H9 (cell line): ENCODE measurements at regions not wholly inside any gene's neighbourhood (a gene's known extent, or its start where the extent isn't known, plus 50 kb on each side); places are given as distances from the start of the nearest gene placed in this dataset.

Experiments
- DNase-seq: peaks from one replicate; pipeline ENCODE4 v3.0.0-alpha.2; 2017
- H2AFZ ChIP-seq: one replicate; pipeline ENCODE4 v1.6.1; 2013; ENCODE audit warnings: mild to moderate bottlenecking, low read length, control low read depth, moderate library complexity
- H2AK5ac ChIP-seq: 2 replicates; pipeline ENCODE4 v1.6.1; 2013; ENCODE audit warnings: low read length, control low read depth, mixed read lengths; ENCODE audit not compliant: insufficient read length
- H2BK120ac ChIP-seq: one replicate; pipeline ENCODE4 v1.6.1; 2013; ENCODE audit warnings: low read depth, mild to moderate bottlenecking, low read length, control low read depth, inconsistent platforms; ENCODE audit not compliant: poor library complexity, severe bottlenecking
- H2BK12ac ChIP-seq: 2 replicates; pipeline ENCODE4 v1.6.1; 2013; ENCODE audit warnings: low read length, control low read depth, mixed read lengths, low read depth; ENCODE audit not compliant: insufficient read length
- H2BK15ac ChIP-seq: 2 replicates; pipeline ENCODE4 v1.6.1; 2013; ENCODE audit warnings: low read depth, low read length, control low read depth
- H2BK20ac ChIP-seq: one replicate; pipeline ENCODE4 v1.6.1; 2013; ENCODE audit warnings: low read depth, mild to moderate bottlenecking, low read length, control low read depth, inconsistent platforms; ENCODE audit not compliant: poor library complexity, severe bottlenecking
- H2BK5ac ChIP-seq: 2 replicates; pipeline ENCODE4 v1.6.1; 2013; ENCODE audit warnings: low read length, control low read depth, mixed read lengths; ENCODE audit not compliant: insufficient read length
- H3K14ac ChIP-seq: 2 replicates; pipeline ENCODE4 v1.6.1; 2013; ENCODE audit warnings: low read length, control low read depth; ENCODE audit not compliant: insufficient read depth
- H3K18ac ChIP-seq: 2 replicates; pipeline ENCODE4 v1.6.1; 2013; ENCODE audit warnings: low read depth, mild to moderate bottlenecking, mixed read lengths, low read length, control low read depth; ENCODE audit not compliant: insufficient read length
- H3K23ac ChIP-seq: 2 replicates; pipeline ENCODE4 v1.6.1; 2013; ENCODE audit warnings: low read length, control low read depth, mixed read lengths, low read depth; ENCODE audit not compliant: insufficient read length
- H3K23me2 ChIP-seq: 2 replicates; pipeline ENCODE4 v1.6.1; 2013; ENCODE audit warnings: low read depth, mild to moderate bottlenecking, mixed read lengths, low read length, control low read depth; ENCODE audit not compliant: insufficient read length, poor library complexity, severe bottlenecking
- H3K27ac ChIP-seq: 2 replicates; pipeline ENCODE4 v1.5.1; 2013; ENCODE audit warnings: low read length, control low read depth, mixed read lengths, low read depth; ENCODE audit not compliant: insufficient read length
- H3K27me3 ChIP-seq: 2 replicates; pipeline ENCODE4 v1.6.1; 2013; ENCODE audit warnings: low read length, control low read depth, inconsistent platforms; ENCODE audit not compliant: insufficient read depth
- H3K4ac ChIP-seq: 2 replicates; pipeline ENCODE4 v1.6.1; 2013; ENCODE audit warnings: low read depth, mild to moderate bottlenecking, control low read depth, inconsistent platforms, low read length, moderate library complexity
- H3K4me1 ChIP-seq: 2 replicates; pipeline ENCODE4 v1.6.1; 2013; ENCODE audit warnings: low read length, control low read depth, inconsistent platforms; ENCODE audit not compliant: insufficient read depth
- H3K4me2 ChIP-seq: 2 replicates; pipeline ENCODE4 v1.6.1; 2013; ENCODE audit warnings: low read length, control low read depth, mixed read lengths; ENCODE audit not compliant: insufficient read length, insufficient read depth
- H3K56ac ChIP-seq: 2 replicates; pipeline ENCODE4 v1.6.1; 2013; ENCODE audit warnings: low read depth, mild to moderate bottlenecking, mixed read lengths, low read length, control low read depth; ENCODE audit not compliant: insufficient read length
- H3K79me1 ChIP-seq: 2 replicates; pipeline ENCODE4 v1.6.1; 2013; ENCODE audit warnings: low read depth, mild to moderate bottlenecking, moderate library complexity, low read length, control low read depth, inconsistent platforms; ENCODE audit not compliant: insufficient read depth, poor library complexity, severe bottlenecking
- H3K79me2 ChIP-seq: 2 replicates; pipeline ENCODE4 v1.6.1; 2013; ENCODE audit warnings: low read length, control low read depth, inconsistent platforms; ENCODE audit not compliant: insufficient read depth
- H3K9ac ChIP-seq: 2 replicates; pipeline ENCODE4 v1.6.1; 2013; ENCODE audit warnings: low read length, control low read depth, mixed read lengths; ENCODE audit not compliant: insufficient read length; ENCODE audit errors: extremely low read depth
- H3K9me3 ChIP-seq: one replicate; pipeline ENCODE4 v1.6.1; 2013; ENCODE audit warnings: low read depth, low read length, inconsistent platforms; ENCODE audit not compliant: control insufficient read depth
- H3T11ph ChIP-seq: one replicate; pipeline ENCODE4 v1.6.1; 2013; ENCODE audit warnings: mild to moderate bottlenecking, low read length, control low read depth, inconsistent platforms
- H4K20me1 ChIP-seq: one replicate; pipeline ENCODE4 v1.6.1; 2013; ENCODE audit not compliant: control insufficient read depth, insufficient read length, insufficient read depth
- H4K5ac ChIP-seq: 2 replicates; pipeline ENCODE4 v1.6.1; 2013; ENCODE audit warnings: low read depth, mild to moderate bottlenecking, mixed read lengths, low read length, control low read depth; ENCODE audit not compliant: insufficient read length
- H4K8ac ChIP-seq: replicated peaks from 2 replicates; pipeline ENCODE4 v1.6.1; 2013; ENCODE audit warnings: low read length, control low read depth, mixed read lengths, low read depth; ENCODE audit not compliant: insufficient read length
- H4K91ac ChIP-seq: 2 replicates; pipeline ENCODE4 v1.6.1; 2013; ENCODE audit warnings: low read depth, mild to moderate bottlenecking, moderate library complexity, mixed read lengths, low read length, control low read depth; ENCODE audit not compliant: insufficient read length
- H3K27ac Mint-ChIP-seq, 3 experiments: 2 replicates in 2 of 3; 3 replicates in 1 of 3; pipeline ENCODE4 v1.8.0; 2020 to 2021; ENCODE audit warnings: mixed read lengths in 3 of 3, mild to moderate bottlenecking in 1 of 3, moderate library complexity in 1 of 3
- H3K27me3 Mint-ChIP-seq: 2 replicates; pipeline ENCODE4 v1.8.0; 2021; ENCODE audit warnings: low read depth, mild to moderate bottlenecking, moderate library complexity, mixed read lengths
- H3K36me3 Mint-ChIP-seq, 3 experiments: 2 replicates in 2 of 3; 3 replicates in 1 of 3; pipeline ENCODE4 v1.8.0; 2020 to 2021; ENCODE audit warnings: low read depth in 3 of 3, mixed read lengths in 3 of 3; ENCODE audit not compliant: insufficient read depth in 1 of 3
- H3K4me1 Mint-ChIP-seq, 2 experiments: 2 replicates each; pipeline ENCODE4 v1.8.0; 2020; ENCODE audit warnings: mixed read lengths in 2 of 2
- H3K4me3 Mint-ChIP-seq, 2 experiments: 2 replicates in 1 of 2; 3 replicates in 1 of 2; pipeline ENCODE4 v1.8.0; 2020 to 2021; ENCODE audit warnings: mild to moderate bottlenecking in 2 of 2, mixed read lengths in 2 of 2, moderate library complexity in 1 of 2
- H3K9me3 Mint-ChIP-seq, 2 experiments: 2 replicates in 1 of 2; 3 replicates in 1 of 2; pipeline ENCODE4 v1.8.0; 2020; ENCODE audit warnings: mild to moderate bottlenecking in 2 of 2, mixed read lengths in 2 of 2, moderate library complexity in 1 of 2
- CTCF ChIP-seq: fragments of 200-600 bp; sonication (generic); conservative IDR thresholded peaks from 3 replicates; pipeline ENCODE4 v1.8.0; 2021; ENCODE audit warnings: antibody characterized with exemption, mild to moderate bottlenecking
- WGBS: extraction: QIAGEN DNeasy Blood & Tissue Kit; methylation state at CpG from one replicate; pipeline ENCODE4 v1.1.7; 2013; ENCODE audit warnings: missing lambda C conversion rate, low lambda C conversion rate, mixed read lengths; ENCODE audit not compliant: insufficient read length; ENCODE audit errors: extremely low coverage; 5-methylcytosine and 5-hydroxymethylcytosine counted together

- WGBS: no CpG with 5 or more reads among the region's 3 CpGs
- peaks cover 0 to 8% of the 10 kb centered on the region in 2 experiments; a peak in 2 of 4 replicates for H3K4me1 Mint-ChIP-seq
- no peaks in the 10 kb centered on the region for H3K36me3 Mint-ChIP-seq
- Histone ChIP-seq H3K9me3 (no peaks in the 10 kb centered on the region), H3K27me3 (no peaks in the 10 kb centered on the region), H2AFZ (no peak overlapping the region), H2AK5ac (no peak overlapping the region), H2BK120ac (no peak overlapping the region), H3K18ac (no peak overlapping the region), H4K91ac (no peak overlapping the region), H3K23me2 (no peaks in the 10 kb centered on the region), H2BK20ac (no peak overlapping the region), H3K4ac (no peak overlapping the region), H3K23ac (no peak overlapping the region), H3K79me1 (no peaks in the 10 kb centered on the region), H3K56ac (no peak overlapping the region), H3K79me2 (no peaks in the 10 kb centered on the region), H3K4me1 (no peaks in the 10 kb centered on the region), H2BK12ac (no peak overlapping the region), H4K8ac (no peak overlapping the region), H4K20me1 (no peaks in the 10 kb centered on the region), H3K4me2 (no peak overlapping the region), H3K27ac (no peak overlapping the region), H2BK15ac (no peak overlapping the region), H3T11ph (no peak overlapping the region), H3K9ac (no peak overlapping the region), H3K14ac (no peak overlapping the region), H4K5ac (no peak overlapping the region), H2BK5ac (no peak overlapping the region)
- DNase-seq: no peak
- H3K4me3 Mint-ChIP-seq: no peak overlapping the region
- H3K27me3 Mint-ChIP-seq: no peaks in the 10 kb centered on the region
- H3K9me3 Mint-ChIP-seq: no peaks in the 10 kb centered on the region
- TF ChIP-seq CTCF: no peak
- H3K27ac Mint-ChIP-seq: no peak overlapping the region
These were observed 361.5 kb downstream of the FIGN start for GRCh38 chr2:163374282-163374681.
